ENCODE measurements at regions not wholly inside any gene's neighbourhood (a gene's known extent, or its start where the extent isn't known, plus 50 kb on each side); places are given as distances from the start of the nearest gene placed in this dataset.

DNA sequence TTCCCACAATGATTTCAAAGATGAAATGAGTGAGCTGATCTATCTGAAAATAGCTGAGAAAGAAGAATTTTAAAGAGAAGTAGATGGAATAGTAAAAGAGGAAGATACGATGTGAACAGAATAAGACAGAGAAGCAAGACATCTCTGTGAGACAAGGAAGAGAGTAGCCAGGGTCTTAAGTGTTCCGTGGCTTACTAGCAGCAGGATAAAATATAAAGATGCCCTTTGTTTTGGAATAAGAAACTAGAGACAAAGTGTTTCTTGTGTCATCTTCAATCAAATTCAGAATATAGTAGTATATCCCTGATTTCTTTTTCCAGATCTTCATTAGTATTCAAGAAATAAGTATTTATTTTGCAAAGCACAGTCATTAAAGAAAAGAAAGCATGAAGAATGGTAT is 281.0 kb upstream of the NECTIN3 start:
- no peak for DNase-seq

DNA sequence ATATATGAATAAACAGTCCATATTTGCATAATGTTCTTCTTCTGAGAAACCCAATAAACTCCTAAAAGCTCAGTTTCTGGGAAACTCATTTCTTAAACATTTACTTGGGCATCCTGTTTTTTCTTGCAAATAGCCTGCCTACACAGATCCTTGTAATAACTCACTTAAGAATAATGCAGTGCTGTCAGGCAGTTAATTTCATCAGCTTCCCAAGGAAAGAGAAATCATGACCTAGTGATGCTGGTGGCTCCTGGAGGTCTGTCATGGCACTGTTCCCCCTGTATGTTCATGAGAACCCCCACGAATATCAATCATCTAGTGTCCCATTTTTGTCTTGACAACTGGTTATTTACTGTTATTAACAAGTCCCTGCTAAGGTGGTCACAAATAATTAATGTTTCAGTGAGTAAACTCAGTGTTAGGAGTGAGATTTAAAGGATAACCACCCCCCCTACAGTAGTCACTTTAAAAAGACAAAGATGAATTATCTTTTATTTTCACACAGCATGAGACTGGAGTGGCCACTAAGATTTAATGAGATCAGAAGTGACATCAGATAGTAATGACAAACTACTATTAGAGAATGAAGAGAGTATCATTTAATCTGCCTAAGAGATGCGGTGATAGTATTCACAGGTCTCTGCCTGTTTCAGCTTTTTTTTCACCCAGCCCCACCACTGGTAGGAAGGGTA is 279.5 kb upstream of the NECTIN3 start:
- DNase-seq: no peak

DNA sequence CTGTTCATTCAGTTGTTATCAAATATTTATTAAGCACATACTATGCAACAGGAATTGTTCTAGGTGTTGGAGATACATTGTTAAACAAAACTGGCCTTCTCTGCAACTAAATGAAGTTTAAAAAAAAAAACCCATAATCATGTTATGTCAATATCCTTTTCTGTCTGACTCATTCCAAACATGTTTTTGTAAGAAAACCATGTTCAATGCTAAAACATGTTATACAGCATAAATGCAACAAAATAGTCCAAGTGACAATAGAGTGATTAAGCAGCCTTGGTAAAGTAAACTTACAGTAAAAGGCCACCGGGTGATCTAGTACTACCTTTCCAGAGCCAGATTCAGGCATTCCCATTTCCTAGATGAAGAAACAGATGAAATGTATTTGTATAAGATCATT is 278.0 kb upstream of the NECTIN3 start:
- DNase-seq: no peak

GRCh38 chr3:110795163-110795562 is 276.5 kb upstream of the NECTIN3 start:
- DNase-seq: no peak

DNA sequence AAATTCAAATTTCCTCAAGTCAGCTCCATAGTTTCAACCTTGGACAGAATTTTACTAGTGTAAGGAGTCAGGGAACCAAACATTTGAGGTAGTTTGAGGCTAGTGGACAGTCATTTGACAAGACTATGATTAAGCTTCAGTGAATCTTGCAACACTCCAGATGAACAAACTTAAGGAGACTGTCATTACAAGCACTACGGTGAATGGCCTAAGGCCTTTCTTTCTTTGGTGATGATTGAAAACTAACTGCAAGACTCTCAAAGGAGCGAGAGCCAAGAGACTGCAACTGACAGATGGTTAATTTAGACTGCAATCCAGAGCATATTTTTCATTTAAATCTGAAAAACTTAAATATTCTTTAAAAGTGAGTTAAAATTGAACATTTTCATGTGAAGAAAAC is 272.3 kb upstream of the NECTIN3 start:
- DNase-seq: no peak

- DNase-seq: no peak
Observed at GRCh38 chr3:110804856-110805255, 266.8 kb upstream of the NECTIN3 start.

- DNase-seq: no peak
Observed at GRCh38 chr3:110806924-110807323, 264.7 kb upstream of the NECTIN3 start.

DNA sequence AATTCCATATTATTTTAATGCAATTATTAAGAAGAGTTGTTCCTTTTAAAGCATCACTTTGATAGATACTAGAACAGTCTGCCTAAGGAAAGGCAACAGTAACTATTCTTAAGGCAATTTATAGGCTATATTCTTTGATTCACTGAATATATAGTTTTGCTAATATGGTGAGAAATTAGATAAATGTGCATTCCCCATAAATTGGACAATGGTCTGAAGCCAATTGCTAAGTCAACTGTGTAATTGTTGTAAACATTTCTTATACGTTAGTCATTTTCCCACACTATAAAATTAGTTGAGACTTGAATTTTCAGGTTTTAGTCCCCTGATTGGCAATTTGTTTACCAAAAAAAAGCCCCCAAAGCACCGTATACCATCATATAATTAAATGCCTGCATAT is 263.0 kb upstream of the NECTIN3 start:
- DNase-seq: no peak

DNA sequence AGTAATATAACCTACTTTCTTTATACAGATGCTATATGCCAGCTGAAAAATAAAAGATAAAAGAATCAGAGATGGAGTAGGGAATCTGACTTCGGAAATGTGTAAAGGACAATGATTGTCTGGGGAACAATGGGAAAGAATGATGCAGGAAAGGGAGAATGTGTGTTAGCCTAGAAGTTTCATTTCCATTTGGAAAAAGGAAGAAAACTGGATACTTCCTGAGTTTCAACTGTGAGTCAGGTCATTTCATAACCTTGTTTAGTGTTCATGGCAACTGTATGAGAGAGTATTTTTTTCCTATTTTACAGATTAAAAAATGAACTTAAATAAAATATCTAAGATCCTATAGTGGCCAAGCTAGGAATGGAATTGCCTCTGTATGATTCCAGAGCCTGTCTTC is 261.3 kb upstream of the NECTIN3 start:
- no peak for DNase-seq

DNA sequence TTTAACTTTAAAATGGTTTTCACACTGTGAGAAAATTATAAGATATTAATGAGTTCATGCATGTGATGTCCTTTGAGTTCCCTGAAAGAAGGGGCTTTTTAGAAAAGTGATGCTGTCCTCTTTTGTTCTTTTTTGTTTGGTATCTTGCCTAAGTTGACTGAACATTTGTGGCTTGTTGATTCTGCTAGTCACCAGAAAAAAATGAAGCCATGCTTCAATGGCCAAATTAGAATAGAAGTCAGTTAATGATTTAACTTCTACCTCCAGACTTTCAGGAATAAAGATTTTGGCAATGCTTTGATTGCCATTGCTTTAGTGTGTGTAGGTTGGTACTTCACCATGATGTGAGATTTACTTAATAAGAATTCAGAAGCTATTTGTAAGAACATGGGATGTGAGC is 260.6 kb upstream of the NECTIN3 start:
- no peak for DNase-seq

DNA sequence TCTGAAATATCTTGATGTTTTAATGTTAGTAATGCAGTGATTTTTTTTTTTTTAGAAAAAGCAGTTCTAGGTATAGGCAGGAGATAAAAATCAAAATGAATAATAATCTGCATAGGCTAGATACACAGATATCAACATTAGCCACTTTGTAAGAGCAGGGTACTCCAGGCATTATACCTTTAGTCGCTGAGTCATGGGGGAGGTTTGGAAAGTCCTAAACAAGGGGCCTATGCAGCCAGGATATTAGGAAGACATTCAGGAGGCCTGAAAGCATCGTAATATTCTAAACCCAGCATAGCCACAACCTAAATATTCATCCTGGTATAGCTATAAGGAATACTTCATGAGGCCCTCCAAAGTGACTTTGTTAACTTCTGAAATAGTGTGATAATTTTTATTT is 258.1 kb upstream of the NECTIN3 start:
- DNase-seq: no peak

DNA sequence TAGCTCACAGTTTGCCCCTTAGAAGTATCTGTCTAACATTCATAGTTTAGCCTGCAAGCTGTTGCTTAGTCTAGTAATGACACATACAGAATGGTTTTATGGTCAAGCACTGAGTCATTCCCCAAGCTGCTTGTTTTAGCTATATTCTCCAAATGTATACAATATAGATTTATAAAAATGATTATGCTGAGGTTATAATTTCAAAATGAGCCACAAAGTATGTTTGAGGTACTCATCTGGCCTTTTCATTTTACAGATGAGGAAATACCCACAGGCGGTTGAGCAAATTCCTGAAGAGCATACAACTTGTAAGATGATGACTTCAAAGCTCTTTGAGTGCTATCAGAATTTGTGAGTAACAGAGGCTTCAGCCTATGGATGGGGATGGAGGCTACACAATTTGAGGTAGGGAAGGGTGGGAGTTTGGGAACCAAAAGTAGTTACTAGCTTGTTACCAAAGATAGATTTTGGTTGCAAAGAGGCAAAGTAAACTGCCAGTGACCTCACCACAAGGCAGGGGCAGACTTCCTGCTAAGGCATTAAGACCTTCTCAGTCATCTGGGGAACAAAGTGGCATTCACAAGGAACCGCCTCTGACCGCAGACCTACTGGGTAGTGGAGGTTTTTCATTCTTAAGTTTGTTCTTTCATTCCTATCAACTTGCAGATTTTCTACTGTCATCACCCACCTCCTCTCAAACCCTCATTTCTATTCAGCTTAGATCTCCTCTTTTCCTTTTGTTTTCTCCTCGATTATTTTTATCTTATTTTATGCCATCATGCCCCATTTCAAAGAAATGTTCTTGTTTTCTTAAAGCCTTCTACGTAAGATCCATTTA is 257.2 kb upstream of the NECTIN3 start:
- DNase-seq: no peak

- DNase-seq: no peak
Observed at GRCh38 chr3:110815008-110815583, 256.5 kb upstream of the NECTIN3 start.

- DNase-seq: no peak
Observed at GRCh38 chr3:110816008-110816407, 255.6 kb upstream of the NECTIN3 start.

DNA sequence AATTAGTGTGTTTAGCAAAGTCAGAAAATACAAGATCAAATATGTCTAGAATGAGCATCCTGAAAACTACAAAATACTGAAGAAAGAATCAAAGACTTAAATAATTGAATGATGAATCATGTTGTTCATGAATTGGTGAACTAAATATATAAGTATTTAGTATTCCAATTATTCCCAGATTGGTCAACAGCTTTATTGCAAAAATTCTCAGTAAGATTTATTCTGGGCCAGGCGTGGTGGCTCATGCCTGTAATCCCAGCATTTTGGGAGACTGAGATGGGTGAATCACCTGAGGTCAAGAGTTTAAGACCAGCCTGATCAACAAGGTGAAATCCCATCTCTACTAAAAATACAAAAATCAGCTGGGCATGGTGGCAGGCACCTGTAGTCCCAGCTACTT is 250.0 kb upstream of the NECTIN3 start:
- no peak for DNase-seq

GRCh38 chr3:110822971-110823370 is 248.6 kb upstream of the NECTIN3 start:
- DNase-seq: no peak

DNA sequence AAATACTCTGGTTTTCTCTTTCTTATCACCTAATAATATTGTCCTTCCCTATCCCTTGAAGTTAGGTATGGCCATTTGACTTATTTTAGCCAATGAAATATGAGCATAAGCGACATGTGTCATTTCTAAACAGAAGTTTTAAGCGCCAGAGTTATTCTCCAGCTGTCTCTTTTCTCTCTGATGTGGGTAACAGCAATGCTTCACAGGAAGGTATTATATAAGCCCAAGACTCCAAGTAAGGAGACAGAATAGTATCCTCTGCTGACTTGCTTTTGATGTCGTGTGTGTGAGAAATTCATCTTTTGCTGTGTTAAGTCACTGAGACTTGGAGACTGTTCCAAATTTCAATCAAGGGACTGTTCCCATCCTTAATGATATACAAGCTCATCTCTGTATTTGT is 224.6 kb upstream of the NECTIN3 start:
- DNase-seq: no peak

DNA sequence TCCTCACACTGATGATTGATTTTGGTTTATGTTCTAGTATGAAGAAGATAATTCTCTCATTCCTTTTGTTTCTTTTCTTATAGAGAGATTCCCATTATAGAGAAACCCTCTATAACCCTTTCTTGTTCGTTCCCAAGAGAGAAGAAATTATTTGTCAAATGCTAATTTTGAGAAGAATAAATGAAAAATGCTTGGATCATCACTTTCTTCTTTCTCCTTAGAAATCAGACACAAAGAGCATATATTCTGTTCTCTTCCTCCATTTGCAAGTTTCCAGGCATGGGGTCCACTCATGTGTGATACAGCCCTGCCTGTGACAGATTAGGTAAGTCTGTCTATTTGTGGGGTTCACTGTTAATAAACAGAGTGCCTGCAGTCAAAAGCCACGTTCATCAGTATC is 222.6 kb upstream of the NECTIN3 start:
- DNase-seq: no peak

- DNase-seq: no peak
Observed at GRCh38 chr3:110851736-110852135, 219.9 kb upstream of the NECTIN3 start.

DNA sequence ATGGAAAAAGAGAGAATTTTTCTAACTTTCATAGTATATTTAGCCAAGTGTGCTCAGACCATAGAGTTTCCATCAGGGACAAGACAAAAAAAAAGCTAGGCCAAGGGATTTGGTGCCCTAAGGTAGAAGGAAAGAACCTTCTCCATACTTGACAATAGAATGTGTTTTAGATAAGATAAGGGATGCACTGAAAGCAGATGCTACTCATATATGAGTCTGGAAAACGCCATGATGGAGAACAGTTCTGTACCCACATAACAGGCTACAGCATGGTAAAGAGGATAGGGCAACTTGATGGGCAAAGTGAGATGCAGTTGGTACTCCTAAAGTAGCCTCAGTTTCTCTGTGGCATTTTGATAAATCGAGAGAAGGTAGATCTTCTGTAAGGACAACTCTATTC is 216.4 kb upstream of the NECTIN3 start:
- no peak for DNase-seq

- no peak for DNase-seq
Observed at GRCh38 chr3:110856916-110857315, 214.7 kb upstream of the NECTIN3 start.

DNA sequence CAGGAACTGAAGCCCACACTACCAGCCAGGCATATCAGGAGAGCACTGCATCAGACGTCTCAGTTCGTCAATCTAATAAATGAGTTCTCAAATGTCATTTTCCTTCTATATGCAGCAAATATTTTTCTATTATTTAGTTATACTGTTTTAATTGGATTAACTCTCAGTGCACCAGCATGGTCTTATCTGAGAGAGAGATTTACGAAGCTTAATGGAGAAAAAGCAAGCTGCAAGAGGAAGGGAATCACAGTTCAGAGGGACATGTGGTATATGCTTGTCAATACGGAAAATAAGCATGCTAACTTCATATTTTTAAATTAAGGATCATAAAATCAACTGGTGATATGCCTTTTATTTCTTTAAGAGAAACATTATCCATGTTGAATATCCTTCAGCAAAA is 213.1 kb upstream of the NECTIN3 start:
- no peak for DNase-seq

DNA sequence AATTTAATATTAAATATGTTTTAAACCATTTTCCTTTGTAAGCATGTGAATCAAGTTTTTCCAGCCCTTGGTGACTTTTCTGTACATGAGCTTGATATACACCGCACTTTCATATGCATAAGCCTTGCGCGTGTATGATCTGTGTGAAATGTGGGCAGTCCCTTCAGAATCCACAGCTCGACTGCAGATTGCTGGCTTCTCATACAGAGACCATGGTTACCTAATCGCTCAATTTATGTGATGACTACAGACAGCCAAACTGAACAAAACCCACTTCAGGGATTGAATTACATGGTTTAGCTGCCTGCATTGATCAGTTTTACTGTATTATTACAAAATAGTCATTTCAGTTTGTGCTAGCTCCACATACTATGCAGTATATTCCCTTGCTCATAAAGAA is 212.3 kb upstream of the NECTIN3 start:
- DNase-seq: no peak

GRCh38 chr3:110859993-110860392 is 211.6 kb upstream of the NECTIN3 start:
- DNase-seq: no peak
